Osteocyte (in vitro differentiated cells): ENCODE measurements at regions not wholly inside any gene's neighbourhood (a gene's known extent, or its start where the extent isn't known, plus 50 kb on each side); places are given as distances from the start of the nearest gene placed in this dataset.

Experiments
- DNase-seq: peaks from one replicate; pipeline ENCODE4 v3.0.0; 2021; ENCODE audit warnings: mixed read lengths; ENCODE audit not compliant: unreplicated experiment; ENCODE audit errors: extremely low spot score
- H3K27ac Mint-ChIP-seq: one replicate; pipeline ENCODE4 v1.8.0; 2021; ENCODE audit warnings: mild to moderate bottlenecking, mixed read lengths; ENCODE audit not compliant: unreplicated experiment
- H3K27me3 Mint-ChIP-seq: one replicate; pipeline ENCODE4 v1.8.0; 2021; ENCODE audit warnings: mixed read lengths; ENCODE audit not compliant: unreplicated experiment
- H3K36me3 Mint-ChIP-seq: one replicate; pipeline ENCODE4 v1.8.0; 2021; ENCODE audit warnings: mixed read lengths; ENCODE audit not compliant: unreplicated experiment
- H3K4me1 Mint-ChIP-seq: one replicate; pipeline ENCODE4 v1.8.0; 2021; ENCODE audit warnings: mixed read lengths; ENCODE audit not compliant: unreplicated experiment
- H3K4me3 Mint-ChIP-seq: one replicate; pipeline ENCODE4 v1.8.0; 2021; ENCODE audit warnings: mild to moderate bottlenecking, moderate library complexity, mixed read lengths; ENCODE audit not compliant: unreplicated experiment
- H3K9me3 Mint-ChIP-seq: one replicate; pipeline ENCODE4 v1.8.0; 2021; ENCODE audit warnings: mixed read lengths; ENCODE audit not compliant: unreplicated experiment
- TF ChIP-seq, protein P1 (sequence below): fragments of 200-600 bp; sonication (generic); IDR thresholded peaks from 2 replicates; pipeline ENCODE4 v1.5.0; 2021; ENCODE audit warnings: antibody characterized with exemption, mild to moderate bottlenecking, moderate library complexity

DNA sequence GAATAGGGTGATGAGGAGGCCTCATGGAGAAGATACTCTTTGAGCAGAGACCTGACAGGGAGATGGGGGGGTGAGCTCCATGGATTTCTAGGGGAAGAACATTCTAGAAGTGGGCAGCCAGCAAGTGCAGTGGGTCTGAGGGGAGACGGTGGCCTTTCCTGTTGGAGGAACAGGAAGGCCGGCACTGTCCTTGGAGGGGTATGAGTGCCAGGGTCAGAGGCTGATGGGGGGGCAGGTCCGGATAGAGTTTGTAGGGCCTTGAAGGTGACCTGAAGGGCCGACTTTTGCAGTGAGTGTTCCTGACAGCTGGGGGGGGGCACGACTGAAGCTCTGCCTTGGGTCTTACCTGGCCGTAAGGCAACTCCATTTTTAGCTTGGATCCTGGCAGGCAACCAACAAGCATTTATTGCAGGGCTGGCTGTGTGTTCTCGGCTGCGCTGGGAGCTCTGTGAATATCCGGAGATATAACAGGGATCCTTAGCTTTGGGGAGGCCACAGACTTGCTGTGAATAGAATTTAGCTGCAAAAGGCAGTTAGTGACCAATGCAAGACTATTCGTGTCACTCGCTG, 130.6 kb downstream of the MRPS6 start:
- TF ChIP-seq, protein P1, sequence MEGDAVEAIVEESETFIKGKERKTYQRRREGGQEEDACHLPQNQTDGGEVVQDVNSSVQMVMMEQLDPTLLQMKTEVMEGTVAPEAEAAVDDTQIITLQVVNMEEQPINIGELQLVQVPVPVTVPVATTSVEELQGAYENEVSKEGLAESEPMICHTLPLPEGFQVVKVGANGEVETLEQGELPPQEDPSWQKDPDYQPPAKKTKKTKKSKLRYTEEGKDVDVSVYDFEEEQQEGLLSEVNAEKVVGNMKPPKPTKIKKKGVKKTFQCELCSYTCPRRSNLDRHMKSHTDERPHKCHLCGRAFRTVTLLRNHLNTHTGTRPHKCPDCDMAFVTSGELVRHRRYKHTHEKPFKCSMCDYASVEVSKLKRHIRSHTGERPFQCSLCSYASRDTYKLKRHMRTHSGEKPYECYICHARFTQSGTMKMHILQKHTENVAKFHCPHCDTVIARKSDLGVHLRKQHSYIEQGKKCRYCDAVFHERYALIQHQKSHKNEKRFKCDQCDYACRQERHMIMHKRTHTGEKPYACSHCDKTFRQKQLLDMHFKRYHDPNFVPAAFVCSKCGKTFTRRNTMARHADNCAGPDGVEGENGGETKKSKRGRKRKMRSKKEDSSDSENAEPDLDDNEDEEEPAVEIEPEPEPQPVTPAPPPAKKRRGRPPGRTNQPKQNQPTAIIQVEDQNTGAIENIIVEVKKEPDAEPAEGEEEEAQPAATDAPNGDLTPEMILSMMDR = no peak
- peak; percentile 48 for DNase-seq
- H3K4me3 Mint-ChIP-seq = no peak overlapping the region
- peaks cover 76% of the 10 kb centered on the region for H3K4me1 Mint-ChIP-seq
- peaks cover 6% of the 10 kb centered on the region for H3K36me3 Mint-ChIP-seq
- H3K27me3 Mint-ChIP-seq = no peaks in the 10 kb centered on the region
- H3K27ac Mint-ChIP-seq = peak overlapping the region; percentile 72
- H3K9me3 Mint-ChIP-seq = no peaks in the 10 kb centered on the region

DNA sequence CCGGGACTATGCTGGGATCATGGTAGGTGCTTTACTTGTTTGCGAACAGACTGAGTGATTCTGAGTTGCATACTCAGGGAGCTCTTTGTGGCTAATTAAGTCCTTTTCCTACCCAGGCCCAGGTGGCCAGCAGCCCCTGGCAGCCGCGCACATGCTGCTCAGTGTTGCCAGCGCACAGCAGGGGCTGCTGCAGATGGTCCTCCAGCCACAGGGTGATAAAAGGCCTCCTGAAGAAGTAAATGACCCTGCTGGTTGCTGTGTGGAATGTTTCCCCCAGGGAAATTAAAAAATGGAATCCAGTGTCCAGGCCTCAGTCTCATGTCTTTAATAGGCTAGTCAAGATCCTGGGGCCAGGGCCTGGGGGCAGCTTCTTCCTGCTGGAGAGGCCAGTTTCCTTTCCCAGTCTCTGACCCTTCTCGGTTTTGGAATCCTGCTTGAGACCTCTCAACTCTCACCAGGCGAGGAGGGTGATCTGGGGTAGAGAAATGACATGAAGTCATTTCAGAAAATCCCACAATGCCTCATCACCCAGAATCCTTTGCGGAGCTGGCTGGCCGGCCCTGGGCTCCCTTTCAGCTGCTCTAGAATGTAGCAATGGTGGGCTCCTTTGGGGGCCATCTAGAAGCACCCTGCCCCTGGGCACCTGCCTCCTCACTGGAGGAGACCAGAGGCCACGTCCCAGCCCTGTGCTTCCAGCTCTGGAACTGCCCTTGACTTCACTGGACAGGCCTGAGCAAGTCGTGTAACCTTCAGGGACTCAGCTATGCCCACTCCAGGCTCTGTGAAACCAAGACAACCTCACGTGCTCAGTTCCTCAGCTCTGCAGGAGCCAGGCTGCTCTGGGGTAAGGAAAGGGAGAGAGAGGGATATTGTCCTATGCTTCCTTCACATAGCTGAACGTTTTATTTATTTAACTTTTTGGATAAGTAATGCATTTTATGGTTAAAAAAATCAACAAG, 131.4 kb downstream of the MRPS6 start:
- H3K27ac Mint-ChIP-seq = peak overlapping the region; percentile 72

DNA sequence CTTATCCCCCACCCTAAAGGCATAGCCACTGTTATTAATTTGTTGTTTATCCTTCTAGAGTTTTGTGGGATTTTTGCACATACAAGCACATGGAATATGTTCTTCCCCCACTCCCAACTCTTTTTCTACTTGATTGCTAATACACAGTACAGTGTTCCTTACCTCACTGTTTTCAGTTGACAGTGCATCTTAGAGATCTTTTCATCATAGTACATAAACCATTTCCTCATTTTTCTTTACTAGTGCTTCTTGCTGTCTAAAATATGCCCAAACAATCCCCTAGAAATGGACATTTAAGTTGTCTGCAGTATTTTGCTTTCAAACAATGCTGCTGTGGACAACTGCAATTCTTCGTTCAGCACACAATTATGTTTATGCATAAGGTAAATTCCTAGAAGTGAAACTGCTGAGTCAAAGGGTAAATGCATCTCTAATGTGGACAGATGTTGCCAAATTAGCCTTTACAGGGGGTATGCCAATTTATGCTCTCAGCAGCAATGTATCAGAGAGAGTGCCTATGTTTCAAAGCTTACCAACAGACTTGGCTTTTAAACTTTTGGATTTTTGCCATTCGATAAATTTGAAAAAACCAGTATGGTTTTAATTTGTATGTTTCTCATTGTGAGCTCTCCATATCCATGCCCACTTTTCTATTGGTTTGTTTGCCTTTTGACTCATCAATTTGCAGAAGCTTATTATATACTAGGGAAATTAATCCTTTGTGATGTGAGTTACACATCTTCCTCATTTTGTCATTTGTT, 132.6 kb downstream of the MRPS6 start:
- Mint-ChIP-seq H3K9me3 (peaks cover 9% of the 10 kb centered on the region), H3K27me3 (no peaks in the 10 kb centered on the region), H3K4me1 (peaks cover 57% of the 10 kb centered on the region), H3K27ac (peak overlapping the region; percentile 72), H3K36me3 (peaks cover 2% of the 10 kb centered on the region), H3K4me3 (no peak overlapping the region)
- DNase-seq = no peak
- TF ChIP-seq, protein P1 = no peak

More for the DNA sequence above, 131.4 kb downstream of the MRPS6 start:
- peaks cover 8% of the 10 kb centered on the region for H3K36me3 Mint-ChIP-seq
- DNase-seq = peak; percentile 84
- H3K4me1 Mint-ChIP-seq = peaks cover 68% of the 10 kb centered on the region
- no peak overlapping the region for H3K4me3 Mint-ChIP-seq
- H3K27me3 Mint-ChIP-seq = no peaks in the 10 kb centered on the region
- peaks cover 5% of the 10 kb centered on the region for H3K9me3 Mint-ChIP-seq
- TF ChIP-seq, protein P1 = no peak

DNA sequence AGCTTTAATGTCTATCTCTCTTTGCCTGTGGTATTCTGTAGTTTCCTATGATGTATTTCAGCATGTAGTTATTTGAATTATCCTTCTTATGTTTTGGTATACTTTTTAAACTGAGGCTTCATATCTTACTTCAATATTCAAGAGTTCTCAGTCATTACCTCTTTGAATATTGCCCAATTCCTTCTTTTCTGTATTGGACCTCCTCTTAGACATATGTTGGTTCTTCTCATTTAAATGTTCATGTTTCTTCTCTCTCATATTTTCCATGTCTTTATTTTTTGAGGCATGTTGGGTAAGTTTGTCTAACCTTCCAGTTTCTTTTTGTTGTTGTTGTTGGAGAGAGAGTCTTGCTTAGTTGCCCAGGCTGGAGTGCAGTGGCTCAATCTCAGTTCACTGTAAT, 140.6 kb downstream of the MRPS6 start:
- peaks cover 14% of the 10 kb centered on the region for H3K36me3 Mint-ChIP-seq
- peaks cover 18% of the 10 kb centered on the region for H3K4me1 Mint-ChIP-seq
- no peak for DNase-seq
- H3K4me3 Mint-ChIP-seq = no peak overlapping the region
- TF ChIP-seq, protein P1 = no peak
- peaks cover 18% of the 10 kb centered on the region for H3K9me3 Mint-ChIP-seq
- H3K27me3 Mint-ChIP-seq = no peaks in the 10 kb centered on the region
- no peak overlapping the region for H3K27ac Mint-ChIP-seq
